H9 (cell line): ENCODE measurements at regions not wholly inside any gene's neighbourhood (a gene's known extent, or its start where the extent isn't known, plus 50 kb on each side); places are given as distances from the start of the nearest gene placed in this dataset.

Experiments
- DNase-seq: peaks from one replicate; pipeline ENCODE4 v3.0.0-alpha.2; 2017
- H2AFZ ChIP-seq: one replicate; pipeline ENCODE4 v1.6.1; 2013; ENCODE audit warnings: mild to moderate bottlenecking, low read length, control low read depth, moderate library complexity
- H2AK5ac ChIP-seq: 2 replicates; pipeline ENCODE4 v1.6.1; 2013; ENCODE audit warnings: low read length, control low read depth, mixed read lengths; ENCODE audit not compliant: insufficient read length
- H2BK120ac ChIP-seq: one replicate; pipeline ENCODE4 v1.6.1; 2013; ENCODE audit warnings: low read depth, mild to moderate bottlenecking, low read length, control low read depth, inconsistent platforms; ENCODE audit not compliant: poor library complexity, severe bottlenecking
- H2BK12ac ChIP-seq: 2 replicates; pipeline ENCODE4 v1.6.1; 2013; ENCODE audit warnings: low read length, control low read depth, mixed read lengths, low read depth; ENCODE audit not compliant: insufficient read length
- H2BK15ac ChIP-seq: 2 replicates; pipeline ENCODE4 v1.6.1; 2013; ENCODE audit warnings: low read depth, low read length, control low read depth
- H2BK20ac ChIP-seq: one replicate; pipeline ENCODE4 v1.6.1; 2013; ENCODE audit warnings: low read depth, mild to moderate bottlenecking, low read length, control low read depth, inconsistent platforms; ENCODE audit not compliant: poor library complexity, severe bottlenecking
- H2BK5ac ChIP-seq: 2 replicates; pipeline ENCODE4 v1.6.1; 2013; ENCODE audit warnings: low read length, control low read depth, mixed read lengths; ENCODE audit not compliant: insufficient read length
- H3K14ac ChIP-seq: 2 replicates; pipeline ENCODE4 v1.6.1; 2013; ENCODE audit warnings: low read length, control low read depth; ENCODE audit not compliant: insufficient read depth
- H3K18ac ChIP-seq: 2 replicates; pipeline ENCODE4 v1.6.1; 2013; ENCODE audit warnings: low read depth, mild to moderate bottlenecking, mixed read lengths, low read length, control low read depth; ENCODE audit not compliant: insufficient read length
- H3K23ac ChIP-seq: 2 replicates; pipeline ENCODE4 v1.6.1; 2013; ENCODE audit warnings: low read length, control low read depth, mixed read lengths, low read depth; ENCODE audit not compliant: insufficient read length
- H3K23me2 ChIP-seq: 2 replicates; pipeline ENCODE4 v1.6.1; 2013; ENCODE audit warnings: low read depth, mild to moderate bottlenecking, mixed read lengths, low read length, control low read depth; ENCODE audit not compliant: insufficient read length, poor library complexity, severe bottlenecking
- H3K27ac ChIP-seq: 2 replicates; pipeline ENCODE4 v1.5.1; 2013; ENCODE audit warnings: low read length, control low read depth, mixed read lengths, low read depth; ENCODE audit not compliant: insufficient read length
- H3K27me3 ChIP-seq: 2 replicates; pipeline ENCODE4 v1.6.1; 2013; ENCODE audit warnings: low read length, control low read depth, inconsistent platforms; ENCODE audit not compliant: insufficient read depth
- H3K4ac ChIP-seq: 2 replicates; pipeline ENCODE4 v1.6.1; 2013; ENCODE audit warnings: low read depth, mild to moderate bottlenecking, control low read depth, inconsistent platforms, low read length, moderate library complexity
- H3K4me1 ChIP-seq: 2 replicates; pipeline ENCODE4 v1.6.1; 2013; ENCODE audit warnings: low read length, control low read depth, inconsistent platforms; ENCODE audit not compliant: insufficient read depth
- H3K4me2 ChIP-seq: 2 replicates; pipeline ENCODE4 v1.6.1; 2013; ENCODE audit warnings: low read length, control low read depth, mixed read lengths; ENCODE audit not compliant: insufficient read length, insufficient read depth
- H3K56ac ChIP-seq: 2 replicates; pipeline ENCODE4 v1.6.1; 2013; ENCODE audit warnings: low read depth, mild to moderate bottlenecking, mixed read lengths, low read length, control low read depth; ENCODE audit not compliant: insufficient read length
- H3K79me1 ChIP-seq: 2 replicates; pipeline ENCODE4 v1.6.1; 2013; ENCODE audit warnings: low read depth, mild to moderate bottlenecking, moderate library complexity, low read length, control low read depth, inconsistent platforms; ENCODE audit not compliant: insufficient read depth, poor library complexity, severe bottlenecking
- H3K79me2 ChIP-seq: 2 replicates; pipeline ENCODE4 v1.6.1; 2013; ENCODE audit warnings: low read length, control low read depth, inconsistent platforms; ENCODE audit not compliant: insufficient read depth
- H3K9ac ChIP-seq: 2 replicates; pipeline ENCODE4 v1.6.1; 2013; ENCODE audit warnings: low read length, control low read depth, mixed read lengths; ENCODE audit not compliant: insufficient read length; ENCODE audit errors: extremely low read depth
- H3K9me3 ChIP-seq: one replicate; pipeline ENCODE4 v1.6.1; 2013; ENCODE audit warnings: low read depth, low read length, inconsistent platforms; ENCODE audit not compliant: control insufficient read depth
- H3T11ph ChIP-seq: one replicate; pipeline ENCODE4 v1.6.1; 2013; ENCODE audit warnings: mild to moderate bottlenecking, low read length, control low read depth, inconsistent platforms
- H4K20me1 ChIP-seq: one replicate; pipeline ENCODE4 v1.6.1; 2013; ENCODE audit not compliant: control insufficient read depth, insufficient read length, insufficient read depth
- H4K5ac ChIP-seq: 2 replicates; pipeline ENCODE4 v1.6.1; 2013; ENCODE audit warnings: low read depth, mild to moderate bottlenecking, mixed read lengths, low read length, control low read depth; ENCODE audit not compliant: insufficient read length
- H4K8ac ChIP-seq: replicated peaks from 2 replicates; pipeline ENCODE4 v1.6.1; 2013; ENCODE audit warnings: low read length, control low read depth, mixed read lengths, low read depth; ENCODE audit not compliant: insufficient read length
- H4K91ac ChIP-seq: 2 replicates; pipeline ENCODE4 v1.6.1; 2013; ENCODE audit warnings: low read depth, mild to moderate bottlenecking, moderate library complexity, mixed read lengths, low read length, control low read depth; ENCODE audit not compliant: insufficient read length
- H3K27ac Mint-ChIP-seq, 3 experiments: 2 replicates in 2 of 3; 3 replicates in 1 of 3; pipeline ENCODE4 v1.8.0; 2020 to 2021; ENCODE audit warnings: mixed read lengths in 3 of 3, mild to moderate bottlenecking in 1 of 3, moderate library complexity in 1 of 3
- H3K27me3 Mint-ChIP-seq: 2 replicates; pipeline ENCODE4 v1.8.0; 2021; ENCODE audit warnings: low read depth, mild to moderate bottlenecking, moderate library complexity, mixed read lengths
- H3K36me3 Mint-ChIP-seq, 3 experiments: 2 replicates in 2 of 3; 3 replicates in 1 of 3; pipeline ENCODE4 v1.8.0; 2020 to 2021; ENCODE audit warnings: low read depth in 3 of 3, mixed read lengths in 3 of 3; ENCODE audit not compliant: insufficient read depth in 1 of 3
- H3K4me1 Mint-ChIP-seq, 2 experiments: 2 replicates each; pipeline ENCODE4 v1.8.0; 2020; ENCODE audit warnings: mixed read lengths in 2 of 2
- H3K4me3 Mint-ChIP-seq, 2 experiments: 2 replicates in 1 of 2; 3 replicates in 1 of 2; pipeline ENCODE4 v1.8.0; 2020 to 2021; ENCODE audit warnings: mild to moderate bottlenecking in 2 of 2, mixed read lengths in 2 of 2, moderate library complexity in 1 of 2
- H3K9me3 Mint-ChIP-seq, 2 experiments: 2 replicates in 1 of 2; 3 replicates in 1 of 2; pipeline ENCODE4 v1.8.0; 2020; ENCODE audit warnings: mild to moderate bottlenecking in 2 of 2, mixed read lengths in 2 of 2, moderate library complexity in 1 of 2
- WGBS: extraction: QIAGEN DNeasy Blood & Tissue Kit; methylation state at CpG from one replicate; pipeline ENCODE4 v1.1.7; 2013; ENCODE audit warnings: missing lambda C conversion rate, low lambda C conversion rate, mixed read lengths; ENCODE audit not compliant: insufficient read length; ENCODE audit errors: extremely low coverage; 5-methylcytosine and 5-hydroxymethylcytosine counted together
- TF ChIP-seq, protein P1 (sequence below): fragments of 200-600 bp; sonication (generic); conservative IDR thresholded peaks from 3 replicates; pipeline ENCODE4 v1.8.0; 2021; ENCODE audit warnings: antibody characterized with exemption, mild to moderate bottlenecking

DNA sequence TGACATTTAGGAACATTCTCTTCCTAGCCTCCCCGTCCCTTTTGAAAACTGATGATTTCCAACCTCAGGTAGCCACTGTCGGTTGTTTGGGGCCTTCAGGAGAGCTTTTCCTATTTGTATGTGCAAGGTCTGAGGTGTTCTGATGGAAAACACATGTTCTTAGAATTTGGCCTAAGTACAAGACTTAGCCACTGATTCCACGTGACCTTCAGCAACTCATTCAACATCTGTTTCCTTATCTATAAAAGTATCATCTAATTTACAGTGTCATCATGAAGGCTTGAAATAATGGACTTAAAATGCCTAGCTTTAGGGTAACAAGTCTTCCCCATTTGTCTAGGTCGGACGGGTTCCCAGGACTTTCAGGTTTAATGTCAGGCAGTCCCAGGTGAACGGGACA, 259.3 kb downstream of the SOX9 start:
- DNase-seq: no peak
- Histone ChIP-seq H2BK15ac (no peak overlapping the region), H3K4me2 (no peak overlapping the region), H4K5ac (no peak overlapping the region), H3K79me1 (no peaks in the 10 kb centered on the region), H3T11ph (no peak overlapping the region), H3K23ac (no peak overlapping the region), H3K4me1 (peaks cover 9% of the 10 kb centered on the region; the same call in 1 of the 2 replicates), H3K14ac (no peak overlapping the region), H2BK120ac (no peak overlapping the region), H3K18ac (no peak overlapping the region), H4K20me1 (no peaks in the 10 kb centered on the region), H2BK20ac (no peak overlapping the region), H3K56ac (no peak overlapping the region), H2BK12ac (no peak overlapping the region), H4K8ac (no peak overlapping the region), H3K23me2 (no peaks in the 10 kb centered on the region), H2AFZ (no peak overlapping the region), H2AK5ac (no peak overlapping the region), H3K4ac (no peak overlapping the region), H4K91ac (no peak overlapping the region), H3K9ac (no peak overlapping the region), H3K79me2 (no peaks in the 10 kb centered on the region), H2BK5ac (no peak overlapping the region), H3K27ac (no peak overlapping the region), H3K27me3 (no peaks in the 10 kb centered on the region), H3K9me3 (no peaks in the 10 kb centered on the region)
- Mint-ChIP-seq H3K4me3 (no peak overlapping the region), H3K36me3 (no peaks in the 10 kb centered on the region), H3K27ac (no peak overlapping the region), H3K4me1 (peaks cover 32 to 55% of the 10 kb centered on the region in 2 experiments), H3K27me3 (peaks cover 2% of the 10 kb centered on the region; the same call in 1 of the 2 replicates), H3K9me3 (no peaks in the 10 kb centered on the region)
- TF ChIP-seq, protein P1, sequence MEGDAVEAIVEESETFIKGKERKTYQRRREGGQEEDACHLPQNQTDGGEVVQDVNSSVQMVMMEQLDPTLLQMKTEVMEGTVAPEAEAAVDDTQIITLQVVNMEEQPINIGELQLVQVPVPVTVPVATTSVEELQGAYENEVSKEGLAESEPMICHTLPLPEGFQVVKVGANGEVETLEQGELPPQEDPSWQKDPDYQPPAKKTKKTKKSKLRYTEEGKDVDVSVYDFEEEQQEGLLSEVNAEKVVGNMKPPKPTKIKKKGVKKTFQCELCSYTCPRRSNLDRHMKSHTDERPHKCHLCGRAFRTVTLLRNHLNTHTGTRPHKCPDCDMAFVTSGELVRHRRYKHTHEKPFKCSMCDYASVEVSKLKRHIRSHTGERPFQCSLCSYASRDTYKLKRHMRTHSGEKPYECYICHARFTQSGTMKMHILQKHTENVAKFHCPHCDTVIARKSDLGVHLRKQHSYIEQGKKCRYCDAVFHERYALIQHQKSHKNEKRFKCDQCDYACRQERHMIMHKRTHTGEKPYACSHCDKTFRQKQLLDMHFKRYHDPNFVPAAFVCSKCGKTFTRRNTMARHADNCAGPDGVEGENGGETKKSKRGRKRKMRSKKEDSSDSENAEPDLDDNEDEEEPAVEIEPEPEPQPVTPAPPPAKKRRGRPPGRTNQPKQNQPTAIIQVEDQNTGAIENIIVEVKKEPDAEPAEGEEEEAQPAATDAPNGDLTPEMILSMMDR: no peak
- WGBS: no CpG with 5 or more reads among the region's 6 CpGs
